ENCODE measurements at regions not wholly inside any gene's neighbourhood (a gene's known extent, or its start where the extent isn't known, plus 50 kb on each side); places are given as distances from the start of the nearest gene placed in this dataset.

DNA sequence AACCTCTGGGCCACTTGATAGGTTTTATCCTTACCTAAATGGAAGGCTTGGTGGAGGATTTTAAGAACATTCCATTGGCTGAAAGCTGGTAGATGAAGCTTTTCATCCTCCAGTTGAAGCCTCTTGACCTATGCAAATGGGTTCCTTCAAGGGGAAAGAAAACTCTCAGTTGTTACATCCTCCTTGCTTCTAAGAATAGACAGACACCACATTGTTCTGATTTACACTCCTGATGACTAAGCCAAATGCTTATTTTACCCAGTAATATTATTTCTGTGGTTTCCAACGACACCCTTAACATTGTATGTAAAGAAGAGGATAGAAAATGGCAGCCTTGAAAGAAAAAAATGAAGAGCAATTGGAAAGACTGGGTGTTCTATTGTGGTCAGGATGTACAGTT lies 480.5 kb downstream of the OTOL1 start:
- ATAC-seq: no peak
- H2AFZ ChIP-seq (ENCODE audit: low read depth, low read length, poor library complexity, severe bottlenecking): no peak overlapping the region
- TF ChIP-seq TCF7L2 (IDR thresholded peaks at IDR 0.05; ENCODE audit: borderline replicate concordance, extremely low read depth, insufficient read depth, insufficient read length) (no peak), EZH2phosphoT487 (IDR thresholded peaks at IDR 0.05; ENCODE audit: borderline replicate concordance) (no peak), POLR2A (IDR thresholded peaks at IDR 0.05; ENCODE audit: borderline replicate concordance, extremely low read depth, insufficient read depth, insufficient read length) (no peak), YY1 (IDR thresholded peaks at IDR 0.05; ENCODE audit: extremely low read depth, insufficient replicate concordance, low read depth, low read length) (no peak), ZFX (IDR thresholded peaks at IDR 0.05) (no peak)
- TF ChIP-seq, protein P1, sequence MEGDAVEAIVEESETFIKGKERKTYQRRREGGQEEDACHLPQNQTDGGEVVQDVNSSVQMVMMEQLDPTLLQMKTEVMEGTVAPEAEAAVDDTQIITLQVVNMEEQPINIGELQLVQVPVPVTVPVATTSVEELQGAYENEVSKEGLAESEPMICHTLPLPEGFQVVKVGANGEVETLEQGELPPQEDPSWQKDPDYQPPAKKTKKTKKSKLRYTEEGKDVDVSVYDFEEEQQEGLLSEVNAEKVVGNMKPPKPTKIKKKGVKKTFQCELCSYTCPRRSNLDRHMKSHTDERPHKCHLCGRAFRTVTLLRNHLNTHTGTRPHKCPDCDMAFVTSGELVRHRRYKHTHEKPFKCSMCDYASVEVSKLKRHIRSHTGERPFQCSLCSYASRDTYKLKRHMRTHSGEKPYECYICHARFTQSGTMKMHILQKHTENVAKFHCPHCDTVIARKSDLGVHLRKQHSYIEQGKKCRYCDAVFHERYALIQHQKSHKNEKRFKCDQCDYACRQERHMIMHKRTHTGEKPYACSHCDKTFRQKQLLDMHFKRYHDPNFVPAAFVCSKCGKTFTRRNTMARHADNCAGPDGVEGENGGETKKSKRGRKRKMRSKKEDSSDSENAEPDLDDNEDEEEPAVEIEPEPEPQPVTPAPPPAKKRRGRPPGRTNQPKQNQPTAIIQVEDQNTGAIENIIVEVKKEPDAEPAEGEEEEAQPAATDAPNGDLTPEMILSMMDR (IDR thresholded peaks at IDR 0.05 in 2 of 3, conservative IDR thresholded peaks at IDR 0.05 in 1 of 3; ENCODE audit: borderline replicate concordance in 1 of 3, insufficient read depth in 1 of 3, low read depth in 2 of 3, low read length in 2 of 3): no peak

DNA sequence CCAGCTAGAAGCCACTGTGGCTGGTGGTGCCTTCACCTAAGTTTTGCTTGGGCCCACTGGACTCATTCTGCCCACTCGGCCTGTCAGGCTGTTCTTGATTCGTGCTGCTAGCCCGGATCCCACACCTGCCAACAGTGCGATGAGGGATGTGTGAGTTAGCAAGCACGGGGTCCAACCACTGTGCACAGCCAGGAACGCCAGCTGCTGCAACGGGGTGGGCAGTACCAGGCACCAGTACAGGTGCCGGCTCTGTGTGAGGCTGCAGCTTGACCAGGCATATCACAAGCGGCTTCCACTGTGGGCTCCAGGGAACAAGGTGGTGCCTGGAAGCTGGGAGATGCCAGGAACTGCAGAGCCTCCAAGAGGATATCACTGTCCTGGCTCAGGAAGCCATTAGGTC lies 481.2 kb downstream of the OTOL1 start:
- Histone ChIP-seq H2AFZ (ENCODE audit: low read depth, low read length, poor library complexity, severe bottlenecking) (no peak overlapping the region), H3K4me3 (replicated peaks in 1 of 2; ENCODE audit: low read depth in 1 of 2, low read length in 2 of 2) (no peak overlapping the region), H3K9me3 (ENCODE audit: control insufficient read depth in 1 of 2, insufficient read depth in 1 of 2, low read depth in 1 of 2, low read length in 2 of 2) (no peaks in the 10 kb centered on the region), H3K4me2 (ENCODE audit: low read length) (no peak overlapping the region), H3K36me3 (ENCODE audit: control insufficient read depth in 1 of 2, insufficient read depth in 2 of 2, low read length in 2 of 2) (no peaks in the 10 kb centered on the region), H3K9me2 (ENCODE audit: insufficient read depth) (no peaks in the 10 kb centered on the region), H3K4me1 (ENCODE audit: control insufficient read depth in 1 of 2, insufficient read depth in 2 of 2, low read length in 2 of 2) (no peaks in the 10 kb centered on the region), H3K9ac (ENCODE audit: low read length) (no peak overlapping the region), H3K79me2 (ENCODE audit: insufficient read depth, low read length) (no peaks in the 10 kb centered on the region), H4K20me1 (ENCODE audit: insufficient read depth) (no peaks in the 10 kb centered on the region), H3K27ac (ENCODE audit: low read depth, low read length) (no peak overlapping the region), H3K27me3 (ENCODE audit: insufficient read depth, low read length) (no peaks in the 10 kb centered on the region)
- no peak for DNase-seq (ENCODE audit: low read depth, low spot score)
- intact Hi-C loops (cut with micrococcal nuclease): no loop called here
- ChIA-PET RAD21 (ENCODE audit: low non-redundant PET in 1 of 2, low total read pairs in 2 of 2, uncharacterized antibody in 2 of 2, unreplicated experiment in 2 of 2) (no interaction called here), CTCF (no interaction called here), POLR2A (no interaction called here)
- no peak for ATAC-seq
- BruUV-seq (replicated peaks): no TSS peak
- TF ChIP-seq SP1 (IDR thresholded peaks at IDR 0.05; ENCODE audit: low read depth) (no peak), EGR1 (IDR thresholded peaks at IDR 0.05; ENCODE audit: low read depth) (no peak), JUND (IDR thresholded peaks at IDR 0.05) (no peak), FOSL1 (IDR thresholded peaks at IDR 0.05; ENCODE audit: low read depth) (no peak), REST (IDR thresholded peaks at IDR 0.05; ENCODE audit: low read depth) (no peak), EZH2 (IDR thresholded peaks at IDR 0.05) (no peak), SRF (IDR thresholded peaks at IDR 0.05; ENCODE audit: low read depth) (no peak)
- TF ChIP-seq, protein P2, sequence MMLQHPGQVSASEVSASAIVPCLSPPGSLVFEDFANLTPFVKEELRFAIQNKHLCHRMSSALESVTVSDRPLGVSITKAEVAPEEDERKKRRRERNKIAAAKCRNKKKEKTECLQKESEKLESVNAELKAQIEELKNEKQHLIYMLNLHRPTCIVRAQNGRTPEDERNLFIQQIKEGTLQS (IDR thresholded peaks at IDR 0.05): no peak
- TF ChIP-seq, protein P1 (IDR thresholded peaks at IDR 0.05 in 2 of 3, conservative IDR thresholded peaks at IDR 0.05 in 1 of 3; ENCODE audit: borderline replicate concordance in 1 of 3, insufficient read depth in 1 of 3, low read depth in 2 of 3, low read length in 2 of 3): no peak

More for the DNA sequence above, 480.5 kb downstream of the OTOL1 start:
- Histone ChIP-seq H4K20me1 (ENCODE audit: insufficient read depth) (no peaks in the 10 kb centered on the region), H3K4me2 (ENCODE audit: low read length) (no peak overlapping the region), H3K79me2 (ENCODE audit: insufficient read depth, low read length) (no peaks in the 10 kb centered on the region), H3K27me3 (ENCODE audit: insufficient read depth, low read length) (no peaks in the 10 kb centered on the region), H3K9me2 (ENCODE audit: insufficient read depth) (no peaks in the 10 kb centered on the region), H3K9me3 (ENCODE audit: control insufficient read depth in 1 of 2, insufficient read depth in 1 of 2, low read depth in 1 of 2, low read length in 2 of 2) (no peaks in the 10 kb centered on the region), H3K27ac (ENCODE audit: low read depth, low read length) (no peak overlapping the region), H3K9ac (ENCODE audit: low read length) (no peak overlapping the region), H3K4me3 (replicated peaks in 1 of 2; ENCODE audit: low read depth in 1 of 2, low read length in 2 of 2) (no peak overlapping the region), H3K4me1 (ENCODE audit: control insufficient read depth in 1 of 2, insufficient read depth in 2 of 2, low read length in 2 of 2) (no peaks in the 10 kb centered on the region), H3K36me3 (ENCODE audit: control insufficient read depth in 1 of 2, insufficient read depth in 2 of 2, low read length in 2 of 2) (no peaks in the 10 kb centered on the region)
- intact Hi-C loops (cut with micrococcal nuclease): no loop called here
- ChIA-PET CTCF (no interaction called here), POLR2A (no interaction called here), RAD21 (ENCODE audit: low non-redundant PET in 1 of 2, low total read pairs in 2 of 2, uncharacterized antibody in 2 of 2, unreplicated experiment in 2 of 2) (no interaction called here)
- DNase-seq (ENCODE audit: low read depth, low spot score): no peak
- no TSS peak for BruUV-seq (replicated peaks)

Measured in HCT116 (cell line).